ENCODE measurements at regions not wholly inside any gene's neighbourhood (a gene's known extent, or its start where the extent isn't known, plus 50 kb on each side); places are given as distances from the start of the nearest gene placed in this dataset.

DNA sequence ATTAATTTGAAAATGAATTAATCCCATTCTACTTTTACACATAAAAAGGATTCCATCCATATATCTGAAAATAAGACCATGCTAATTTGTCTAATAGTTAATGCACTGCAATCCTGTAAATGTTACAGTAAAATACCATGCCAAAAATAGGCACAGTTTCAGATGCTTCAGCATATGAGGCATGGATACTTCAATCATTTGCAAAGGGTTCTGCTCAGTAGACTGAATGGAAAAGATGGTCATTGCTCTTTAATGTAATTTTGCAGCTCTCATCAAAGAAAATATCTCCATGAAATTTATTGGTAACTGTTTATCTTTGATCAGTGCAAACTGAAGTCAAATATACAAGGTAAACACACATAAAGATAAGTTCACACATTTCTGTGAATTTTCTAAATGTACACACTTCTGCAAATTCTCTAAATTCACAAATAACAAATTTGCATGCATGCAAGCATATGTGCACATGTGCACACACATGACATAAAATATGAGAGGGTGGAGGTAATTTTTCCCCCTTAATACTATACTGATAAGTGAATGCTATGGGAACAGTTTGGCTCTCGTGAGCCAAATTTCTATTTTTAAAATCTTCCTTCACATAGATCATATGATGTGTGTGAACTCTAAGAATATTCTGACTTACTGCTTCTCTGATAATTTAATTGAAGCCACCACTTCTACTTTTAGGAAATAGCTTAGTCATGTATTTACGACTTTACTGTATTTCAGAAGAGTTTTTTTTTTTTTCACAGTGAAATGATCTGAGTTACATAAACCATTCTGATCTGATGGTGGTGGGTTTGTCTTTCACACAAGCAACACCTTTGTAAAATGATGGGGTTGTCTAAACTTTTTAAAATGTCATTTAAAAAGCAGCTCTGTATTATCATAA lies 996.8 kb upstream of the CITED2 start:
- TF ChIP-seq, protein P1, sequence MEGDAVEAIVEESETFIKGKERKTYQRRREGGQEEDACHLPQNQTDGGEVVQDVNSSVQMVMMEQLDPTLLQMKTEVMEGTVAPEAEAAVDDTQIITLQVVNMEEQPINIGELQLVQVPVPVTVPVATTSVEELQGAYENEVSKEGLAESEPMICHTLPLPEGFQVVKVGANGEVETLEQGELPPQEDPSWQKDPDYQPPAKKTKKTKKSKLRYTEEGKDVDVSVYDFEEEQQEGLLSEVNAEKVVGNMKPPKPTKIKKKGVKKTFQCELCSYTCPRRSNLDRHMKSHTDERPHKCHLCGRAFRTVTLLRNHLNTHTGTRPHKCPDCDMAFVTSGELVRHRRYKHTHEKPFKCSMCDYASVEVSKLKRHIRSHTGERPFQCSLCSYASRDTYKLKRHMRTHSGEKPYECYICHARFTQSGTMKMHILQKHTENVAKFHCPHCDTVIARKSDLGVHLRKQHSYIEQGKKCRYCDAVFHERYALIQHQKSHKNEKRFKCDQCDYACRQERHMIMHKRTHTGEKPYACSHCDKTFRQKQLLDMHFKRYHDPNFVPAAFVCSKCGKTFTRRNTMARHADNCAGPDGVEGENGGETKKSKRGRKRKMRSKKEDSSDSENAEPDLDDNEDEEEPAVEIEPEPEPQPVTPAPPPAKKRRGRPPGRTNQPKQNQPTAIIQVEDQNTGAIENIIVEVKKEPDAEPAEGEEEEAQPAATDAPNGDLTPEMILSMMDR (IDR thresholded peaks at IDR 0.05): no peak
- no peak for TF ChIP-seq POLR2AphosphoS5 (IDR thresholded peaks at IDR 0.05)
